Spinal cord (tissue), 9 donors: ENCODE measurements at regions not wholly inside any gene's neighbourhood (a gene's known extent, or its start where the extent isn't known, plus 50 kb on each side); places are given as distances from the start of the nearest gene placed in this dataset.

Source experiments
- DNase-seq, 6 donors: peaks; one replicate each; pipeline versions ENCODE4 v3.0.0 to v3.0.0-alpha.2; 2013 to 2015; ENCODE audit warnings: low spot score in 6 of 6, low read depth in 4 of 6
- H3K27ac ChIP-seq: one replicate; pipeline ENCODE4 v1.5.1; 2013; ENCODE audit warnings: low read depth, low read length, control low read depth
- H3K27me3 ChIP-seq: one replicate; pipeline ENCODE4 v1.6.1; 2013; ENCODE audit warnings: low read length; ENCODE audit not compliant: control insufficient read depth, insufficient read depth
- H3K36me3 ChIP-seq: one replicate; pipeline ENCODE4 v1.6.1; 2013; ENCODE audit warnings: low read length; ENCODE audit not compliant: control insufficient read depth, insufficient read depth
- H3K4me1 ChIP-seq: one replicate; pipeline ENCODE4 v1.6.1; 2013; ENCODE audit warnings: low read length; ENCODE audit not compliant: control insufficient read depth, insufficient read depth
- H3K4me3 ChIP-seq: one replicate; pipeline ENCODE4 v1.5.1; 2013; ENCODE audit warnings: low read depth, low read length, control low read depth
- H3K9me3 ChIP-seq: one replicate; pipeline ENCODE4 v1.6.1; 2013; ENCODE audit warnings: low read length; ENCODE audit not compliant: control insufficient read depth, insufficient read depth
- WGBS: methylation state at CpG from one replicate; pipeline ENCODE4 v1.1.5; 2013; ENCODE audit warnings: missing lambda C conversion rate; ENCODE audit not compliant: insufficient coverage; 5-methylcytosine and 5-hydroxymethylcytosine counted together
- donor health status: healthy.

GRCh38 chr2:36246320-36246990 is 109.1 kb upstream of the CRIM1 start:
- Histone ChIP-seq H3K4me1 (no peaks in the 10 kb centered on the region), H3K27me3 (no peaks in the 10 kb centered on the region), H3K4me3 (no peak overlapping the region), H3K27ac (no peak overlapping the region), H3K9me3 (no peaks in the 10 kb centered on the region), H3K36me3 (no peaks in the 10 kb centered on the region)
- DNase-seq = no peak
- 80% methylated on average over 1 of the region's 2 CpGs for WGBS

GRCh38 chr2:36245651-36246050 is 109.9 kb upstream of the CRIM1 start:
- Histone ChIP-seq H3K27me3 (no peaks in the 10 kb centered on the region), H3K9me3 (no peaks in the 10 kb centered on the region), H3K36me3 (no peaks in the 10 kb centered on the region), H3K4me3 (no peak overlapping the region), H3K4me1 (no peaks in the 10 kb centered on the region), H3K27ac (no peak overlapping the region)
- DNase-seq = no peak
- no CpG with 5 or more reads among the region's 2 CpGs for WGBS

- H3K9me3 ChIP-seq = no peaks in the 10 kb centered on the region
- no peaks in the 10 kb centered on the region for H3K36me3 ChIP-seq
- 73% methylated on average over 3 of the region's 6 CpGs for WGBS
- H3K27ac ChIP-seq = no peak overlapping the region
- H3K4me1 ChIP-seq = no peaks in the 10 kb centered on the region
- H3K27me3 ChIP-seq = no peaks in the 10 kb centered on the region
- no peak for DNase-seq
- H3K4me3 ChIP-seq = no peak overlapping the region
Measured at GRCh38 chr2:36238106-36238505, 117.5 kb upstream of the CRIM1 start.

GRCh38 chr2:36235882-36236281 is 119.7 kb upstream of the CRIM1 start:
- Histone ChIP-seq H3K4me3 (no peak overlapping the region), H3K27ac (no peak overlapping the region), H3K4me1 (no peaks in the 10 kb centered on the region), H3K27me3 (no peaks in the 10 kb centered on the region), H3K9me3 (no peaks in the 10 kb centered on the region), H3K36me3 (no peaks in the 10 kb centered on the region)
- DNase-seq = no peak

GRCh38 chr2:36235426-36235825 is 120.2 kb upstream of the CRIM1 start:
- Histone ChIP-seq H3K27ac (no peak overlapping the region), H3K4me1 (no peaks in the 10 kb centered on the region), H3K27me3 (no peaks in the 10 kb centered on the region), H3K9me3 (no peaks in the 10 kb centered on the region), H3K4me3 (no peak overlapping the region), H3K36me3 (no peaks in the 10 kb centered on the region)
- peak in 1 of 6 donors; percentile 40 for DNase-seq
- WGBS = 95% methylated on average over 3 of the region's 3 CpGs

GRCh38 chr2:36223259-36223658 is 132.3 kb upstream of the CRIM1 start:
- Histone ChIP-seq H3K27ac (no peak overlapping the region), H3K4me3 (no peak overlapping the region), H3K36me3 (no peaks in the 10 kb centered on the region), H3K27me3 (no peaks in the 10 kb centered on the region), H3K4me1 (no peaks in the 10 kb centered on the region), H3K9me3 (no peaks in the 10 kb centered on the region)
- no peak for DNase-seq
- WGBS = 0% methylated on average over 1 of the region's 3 CpGs

- Histone ChIP-seq H3K9me3 (no peaks in the 10 kb centered on the region), H3K36me3 (no peaks in the 10 kb centered on the region), H3K27me3 (no peaks in the 10 kb centered on the region), H3K4me1 (no peaks in the 10 kb centered on the region), H3K27ac (no peak overlapping the region), H3K4me3 (no peak overlapping the region)
- no CpG with 5 or more reads among the region's 3 CpGs for WGBS
- DNase-seq = no peak
Measured at GRCh38 chr2:36222485-36222884, 133.1 kb upstream of the CRIM1 start.

GRCh38 chr2:36214691-36215090 is 140.9 kb upstream of the CRIM1 start:
- Histone ChIP-seq H3K4me1 (no peaks in the 10 kb centered on the region), H3K36me3 (no peaks in the 10 kb centered on the region), H3K27ac (no peak overlapping the region), H3K4me3 (no peak overlapping the region), H3K9me3 (no peaks in the 10 kb centered on the region), H3K27me3 (no peaks in the 10 kb centered on the region)
- WGBS = 0% methylated on average over 1 of the region's 2 CpGs
- peak in 2 of 6 donors; percentile 30 to 33 for DNase-seq

- no peaks in the 10 kb centered on the region for H3K27me3 ChIP-seq
- no peak for DNase-seq
- H3K36me3 ChIP-seq = no peaks in the 10 kb centered on the region
- no peaks in the 10 kb centered on the region for H3K4me1 ChIP-seq
- H3K27ac ChIP-seq = no peak overlapping the region
- WGBS = no CpG with 5 or more reads among the region's 5 CpGs
- H3K9me3 ChIP-seq = no peaks in the 10 kb centered on the region
- H3K4me3 ChIP-seq = no peak overlapping the region
Measured at GRCh38 chr2:36203366-36203765, 152.2 kb upstream of the CRIM1 start.

GRCh38 chr2:36197181-36197971 is 158.2 kb upstream of the CRIM1 start:
- no peaks in the 10 kb centered on the region for H3K27me3 ChIP-seq
- WGBS = 100% methylated on average over 1 of the region's 5 CpGs
- no peaks in the 10 kb centered on the region for H3K36me3 ChIP-seq
- no peaks in the 10 kb centered on the region for H3K9me3 ChIP-seq
- H3K27ac ChIP-seq = no peak overlapping the region
- DNase-seq = no peak
- H3K4me1 ChIP-seq = no peaks in the 10 kb centered on the region
- no peak overlapping the region for H3K4me3 ChIP-seq
